NCI-H1694 (cell line): ENCODE measurements at regions not wholly inside any gene's neighbourhood (a gene's known extent, or its start where the extent isn't known, plus 50 kb on each side); places are given as distances from the start of the nearest gene placed in this dataset.

Experiments used
- DNase-seq: peaks from one replicate; lab custom pipeline; 2025; lab: John Stamatoyannopoulos, UW

- DNase-seq: no peak
Measured at GRCh38 chr14:73800970-73801515, 50.6 kb upstream of the PTGR2 start.

GRCh38 chr14:73797543-73798265 lies 53.9 kb upstream of the PTGR2 start:
- DNase-seq: no peak

GRCh38 chr14:73796893-73797542 lies 54.6 kb upstream of the PTGR2 start:
- no peak for DNase-seq

- no peak for DNase-seq
Measured at GRCh38 chr14:73796415-73796814, 55.2 kb upstream of the PTGR2 start.

GRCh38 chr14:73795974-73796373 lies 55.7 kb upstream of the PTGR2 start:
- DNase-seq: no peak

- no peak for DNase-seq
Measured at GRCh38 chr14:73795466-73795865, 56.2 kb upstream of the PTGR2 start.

GRCh38 chr14:73794146-73794545 lies 57.5 kb upstream of the PTGR2 start:
- no peak for DNase-seq

- no peak for DNase-seq
Measured at GRCh38 chr14:73792481-73792880, 59.1 kb upstream of the PTGR2 start.

- no peak for DNase-seq
Measured at GRCh38 chr14:73789989-73790581, 61.5 kb upstream of the PTGR2 start.

GRCh38 chr14:73788701-73789551 lies 62.7 kb upstream of the PTGR2 start:
- DNase-seq: no peak

GRCh38 chr14:73788317-73788598 lies 63.4 kb upstream of the PTGR2 start:
- DNase-seq: no peak

GRCh38 chr14:73787486-73788316 lies 63.9 kb upstream of the PTGR2 start:
- DNase-seq: no peak

GRCh38 chr14:73786636-73787485 lies 64.8 kb upstream of the PTGR2 start:
- no peak for DNase-seq

GRCh38 chr14:73785834-73786635 lies 65.6 kb upstream of the PTGR2 start:
- no peak for DNase-seq

- no peak for DNase-seq
Measured at GRCh38 chr14:73785336-73785833, 66.2 kb upstream of the PTGR2 start.

GRCh38 chr14:73784988-73785313 lies 66.7 kb upstream of the PTGR2 start:
- no peak for DNase-seq

GRCh38 chr14:73784181-73784987 lies 67.2 kb upstream of the PTGR2 start:
- no peak for DNase-seq

- DNase-seq: no peak
Measured at GRCh38 chr14:73783107-73783727, 68.4 kb upstream of the PTGR2 start.
